MM.1S (cell line): ENCODE measurements at regions not wholly inside any gene's neighbourhood (a gene's known extent, or its start where the extent isn't known, plus 50 kb on each side); places are given as distances from the start of the nearest gene placed in this dataset.

Experiments used
- DNase-seq: peaks from one replicate; pipeline ENCODE4 v3.0.0-alpha.2; 2015
- H2AFZ ChIP-seq: fragments of 300-600 bp; sonication (generic); 2 replicates; pipeline ENCODE4 v1.6.0; 2016; ENCODE audit warnings: antibody characterized with exemption, low read length
- H3F3A ChIP-seq: fragments of 300-600 bp; sonication (generic); 2 replicates; pipeline ENCODE4 v1.6.1; 2016; ENCODE audit warnings: mild to moderate bottlenecking, antibody characterized with exemption, low read length, moderate library complexity, mixed read lengths; ENCODE audit not compliant: insufficient read depth
- H3K27ac ChIP-seq: fragments of 300-600 bp; sonication (generic); 2 replicates; pipeline ENCODE4 v1.5.1; 2016; ENCODE audit warnings: mild to moderate bottlenecking, low read length
- H3K27me3 ChIP-seq: fragments of 300-600 bp; sonication (generic); replicated peaks from 2 replicates; pipeline ENCODE4 v1.6.0; 2016; ENCODE audit warnings: low read length; ENCODE audit not compliant: insufficient read depth
- H3K36me3 ChIP-seq: fragments of 300-600 bp; sonication (generic); replicated peaks from 2 replicates; pipeline ENCODE4 v1.6.1; 2016; ENCODE audit warnings: mild to moderate bottlenecking, low read length, mixed read lengths; ENCODE audit not compliant: insufficient read depth
- H3K4me1 ChIP-seq: fragments of 300-600 bp; sonication (generic); 2 replicates; pipeline ENCODE4 v1.6.1; 2016; ENCODE audit warnings: low read length, mixed read lengths
- H3K4me2 ChIP-seq: fragments of 300-600 bp; sonication (generic); 2 replicates; pipeline ENCODE4 v1.6.0; 2016; ENCODE audit warnings: low read depth, low read length
- H3K4me3 ChIP-seq: fragments of 300-600 bp; sonication (generic); 2 replicates; pipeline ENCODE4 v1.5.1; 2016; ENCODE audit warnings: low read length, mixed read lengths
- H3K79me2 ChIP-seq: fragments of 300-600 bp; sonication (generic); 2 replicates; pipeline ENCODE4 v1.6.1; 2016; ENCODE audit warnings: mixed run types, low read length, mixed read lengths
- H3K9ac ChIP-seq: fragments of 300-600 bp; sonication (generic); 2 replicates; pipeline ENCODE4 v1.6.1; 2016; ENCODE audit warnings: low read length, mixed read lengths
- H3K9me2 ChIP-seq: fragments of 300-600 bp; sonication (generic); replicated peaks from 2 replicates; pipeline ENCODE4 v1.6.1; 2016; ENCODE audit warnings: mild to moderate bottlenecking, low read length, mixed read lengths; ENCODE audit not compliant: insufficient read depth
- H3K9me3 ChIP-seq: fragments of 300-600 bp; sonication (generic); replicated peaks from 2 replicates; pipeline ENCODE4 v1.6.1; 2016; ENCODE audit warnings: mild to moderate bottlenecking, low read length, mixed read lengths; ENCODE audit not compliant: insufficient read depth
- H4K20me1 ChIP-seq: fragments of 300-600 bp; sonication (generic); 2 replicates; pipeline ENCODE4 v1.6.1; 2016; ENCODE audit warnings: mild to moderate bottlenecking, low read length, moderate library complexity, mixed read lengths; ENCODE audit not compliant: insufficient read depth
- EZH2 ChIP-seq: fragments of 300-600 bp; sonication (generic); optimal IDR thresholded peaks from 2 replicates; pipeline ENCODE3; 2017; ENCODE audit warnings: low read depth, mild to moderate bottlenecking, antibody characterized with exemption, low read length, mixed read lengths
- EZH2phosphoT487 ChIP-seq: fragments of 300-600 bp; sonication (generic); IDR thresholded peaks from 2 replicates; pipeline ENCODE4 v1.6.1; 2018; ENCODE audit warnings: antibody characterized with exemption, low read length
- TF ChIP-seq, protein P1 (sequence below): fragments of 300-600 bp; sonication (generic); IDR thresholded peaks from 2 replicates; pipeline ENCODE4 v1.5.1; 2016; ENCODE audit warnings: antibody characterized with exemption, low read length, mixed read lengths

DNA sequence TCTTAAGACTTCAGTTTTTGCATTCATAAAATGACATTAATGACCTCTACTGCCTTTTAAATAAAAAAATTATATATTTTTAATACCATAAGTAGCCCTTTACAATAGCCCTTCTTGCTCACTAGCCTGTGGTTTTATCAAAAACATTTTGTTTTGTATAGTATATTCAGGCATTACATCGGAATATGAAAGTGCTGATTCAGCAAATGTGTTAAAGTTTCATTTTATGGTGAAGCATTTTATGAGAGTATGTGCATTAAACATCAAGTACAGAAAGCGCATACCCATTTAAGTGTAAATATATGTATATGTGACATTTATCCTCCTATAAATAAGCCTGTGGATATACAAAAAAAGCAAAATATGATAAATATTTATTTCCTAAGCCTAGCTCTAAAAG lies 56.2 kb upstream of the GABRB2 start:
- H3K9ac ChIP-seq, result no peak overlapping the region
- no peak for DNase-seq

DNA sequence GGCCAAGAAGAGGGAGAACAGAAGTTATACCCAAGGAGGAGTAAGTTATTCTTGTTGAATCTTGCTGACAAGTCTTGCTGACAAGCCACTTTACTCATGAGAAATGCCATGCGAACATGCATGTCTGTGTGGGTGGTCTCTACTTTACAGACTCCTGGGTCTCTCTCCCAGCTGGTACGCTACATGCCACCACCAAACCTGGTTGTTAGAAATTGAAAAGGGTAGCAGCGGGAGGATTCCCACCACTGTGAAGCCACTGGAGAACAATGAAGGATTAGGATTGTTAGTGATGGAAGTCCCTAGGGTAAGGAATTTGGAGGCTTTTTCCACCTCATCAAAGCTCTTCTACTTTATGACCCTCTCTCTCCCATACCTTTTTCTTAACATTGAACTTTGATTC lies 53.6 kb upstream of the GABRB2 start:
- H3K79me2 ChIP-seq, result no peaks in the 10 kb centered on the region
- H3K36me3 ChIP-seq, result no peaks in the 10 kb centered on the region
- H3K4me3 ChIP-seq, result no peak overlapping the region
- H3K27me3 ChIP-seq, result no peaks in the 10 kb centered on the region
- H3K9me2 ChIP-seq, result no peaks in the 10 kb centered on the region
- no peak overlapping the region for H2AFZ ChIP-seq
- no peak for DNase-seq
- TF ChIP-seq EZH2 (no peak), EZH2phosphoT487 (no peak)
- TF ChIP-seq, protein P1, sequence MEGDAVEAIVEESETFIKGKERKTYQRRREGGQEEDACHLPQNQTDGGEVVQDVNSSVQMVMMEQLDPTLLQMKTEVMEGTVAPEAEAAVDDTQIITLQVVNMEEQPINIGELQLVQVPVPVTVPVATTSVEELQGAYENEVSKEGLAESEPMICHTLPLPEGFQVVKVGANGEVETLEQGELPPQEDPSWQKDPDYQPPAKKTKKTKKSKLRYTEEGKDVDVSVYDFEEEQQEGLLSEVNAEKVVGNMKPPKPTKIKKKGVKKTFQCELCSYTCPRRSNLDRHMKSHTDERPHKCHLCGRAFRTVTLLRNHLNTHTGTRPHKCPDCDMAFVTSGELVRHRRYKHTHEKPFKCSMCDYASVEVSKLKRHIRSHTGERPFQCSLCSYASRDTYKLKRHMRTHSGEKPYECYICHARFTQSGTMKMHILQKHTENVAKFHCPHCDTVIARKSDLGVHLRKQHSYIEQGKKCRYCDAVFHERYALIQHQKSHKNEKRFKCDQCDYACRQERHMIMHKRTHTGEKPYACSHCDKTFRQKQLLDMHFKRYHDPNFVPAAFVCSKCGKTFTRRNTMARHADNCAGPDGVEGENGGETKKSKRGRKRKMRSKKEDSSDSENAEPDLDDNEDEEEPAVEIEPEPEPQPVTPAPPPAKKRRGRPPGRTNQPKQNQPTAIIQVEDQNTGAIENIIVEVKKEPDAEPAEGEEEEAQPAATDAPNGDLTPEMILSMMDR, result no peak
- H4K20me1 ChIP-seq, result no peaks in the 10 kb centered on the region
- no peaks in the 10 kb centered on the region for H3K9me3 ChIP-seq
- no peaks in the 10 kb centered on the region for H3F3A ChIP-seq
- no peak overlapping the region for H3K9ac ChIP-seq
- H3K4me2 ChIP-seq, result no peak overlapping the region
- H3K27ac ChIP-seq, result no peak overlapping the region
- no peaks in the 10 kb centered on the region for H3K4me1 ChIP-seq

More for the DNA sequence above, 56.2 kb upstream of the GABRB2 start:
- H3F3A ChIP-seq, result no peaks in the 10 kb centered on the region
- H3K9me2 ChIP-seq, result no peaks in the 10 kb centered on the region
- H3K4me2 ChIP-seq, result no peak overlapping the region
- H3K9me3 ChIP-seq, result no peaks in the 10 kb centered on the region
- H3K36me3 ChIP-seq, result no peaks in the 10 kb centered on the region
- no peaks in the 10 kb centered on the region for H4K20me1 ChIP-seq
- H2AFZ ChIP-seq, result no peak overlapping the region
- H3K27me3 ChIP-seq, result no peaks in the 10 kb centered on the region
- TF ChIP-seq EZH2, result no peak
- TF ChIP-seq EZH2phosphoT487, result no peak
- TF ChIP-seq, protein P1, result no peak
- no peak overlapping the region for H3K4me3 ChIP-seq
- H3K27ac ChIP-seq, result no peak overlapping the region
- no peaks in the 10 kb centered on the region for H3K79me2 ChIP-seq
- no peaks in the 10 kb centered on the region for H3K4me1 ChIP-seq

DNA sequence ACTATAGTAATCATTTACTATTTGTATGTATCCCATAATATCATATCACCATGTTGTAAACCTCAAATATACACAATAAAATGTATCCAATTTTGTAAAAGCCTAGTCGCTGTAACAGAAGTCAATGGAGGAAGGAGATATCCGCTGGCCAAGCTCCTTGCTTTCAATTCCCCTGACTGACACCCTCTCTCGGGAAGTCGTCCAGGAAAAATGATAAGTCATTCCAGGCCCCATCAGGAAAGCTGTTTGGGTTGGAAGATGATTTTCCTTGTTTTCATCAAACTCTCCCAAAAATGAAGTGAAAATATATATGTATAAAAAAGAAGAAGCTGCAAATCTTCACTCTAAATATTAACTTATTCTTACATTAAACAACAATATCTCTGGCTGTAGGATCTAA lies 52.2 kb upstream of the GABRB2 start:
- Histone ChIP-seq H2AFZ (no peak overlapping the region), H4K20me1 (no peaks in the 10 kb centered on the region), H3F3A (no peaks in the 10 kb centered on the region), H3K79me2 (no peaks in the 10 kb centered on the region), H3K9me3 (no peaks in the 10 kb centered on the region), H3K9me2 (no peaks in the 10 kb centered on the region), H3K4me2 (no peak overlapping the region), H3K9ac (no peak overlapping the region), H3K4me3 (no peak overlapping the region), H3K4me1 (no peaks in the 10 kb centered on the region), H3K27me3 (no peaks in the 10 kb centered on the region), H3K27ac (no peak overlapping the region), H3K36me3 (no peaks in the 10 kb centered on the region)
- TF ChIP-seq EZH2phosphoT487, result no peak
- DNase-seq, result no peak
